Loucy (cell line): ENCODE measurements at regions not wholly inside any gene's neighbourhood (a gene's known extent, or its start where the extent isn't known, plus 50 kb on each side); places are given as distances from the start of the nearest gene placed in this dataset.
"Not testable (repeated sequence)": the region's sequence is repeated elsewhere in the genome, so short reads cannot be mapped to it uniquely, and the experiment has no call there.

Experiments
- EZH2phosphoT487 ChIP-seq: fragments of 200-600 bp; IDR thresholded peaks from 2 replicates; pipeline ENCODE4 v1.6.1; 2018; ENCODE audit warnings: antibody characterized with exemption, mild to moderate bottlenecking, moderate library complexity, borderline replicate concordance
- TF ChIP-seq, protein P1 (sequence below): fragments of 200-600 bp; sonication (generic); conservative IDR thresholded peaks from 2 replicates; pipeline ENCODE4 v1.5.1; 2014; ENCODE audit warnings: mild to moderate bottlenecking, antibody characterized with exemption, low read length

GRCh38 chr5:34244281-34245031 lies 201.4 kb upstream of the C1QTNF3 start:
- not testable (repeated sequence) for TF ChIP-seq EZH2phosphoT487
- TF ChIP-seq, protein P1, sequence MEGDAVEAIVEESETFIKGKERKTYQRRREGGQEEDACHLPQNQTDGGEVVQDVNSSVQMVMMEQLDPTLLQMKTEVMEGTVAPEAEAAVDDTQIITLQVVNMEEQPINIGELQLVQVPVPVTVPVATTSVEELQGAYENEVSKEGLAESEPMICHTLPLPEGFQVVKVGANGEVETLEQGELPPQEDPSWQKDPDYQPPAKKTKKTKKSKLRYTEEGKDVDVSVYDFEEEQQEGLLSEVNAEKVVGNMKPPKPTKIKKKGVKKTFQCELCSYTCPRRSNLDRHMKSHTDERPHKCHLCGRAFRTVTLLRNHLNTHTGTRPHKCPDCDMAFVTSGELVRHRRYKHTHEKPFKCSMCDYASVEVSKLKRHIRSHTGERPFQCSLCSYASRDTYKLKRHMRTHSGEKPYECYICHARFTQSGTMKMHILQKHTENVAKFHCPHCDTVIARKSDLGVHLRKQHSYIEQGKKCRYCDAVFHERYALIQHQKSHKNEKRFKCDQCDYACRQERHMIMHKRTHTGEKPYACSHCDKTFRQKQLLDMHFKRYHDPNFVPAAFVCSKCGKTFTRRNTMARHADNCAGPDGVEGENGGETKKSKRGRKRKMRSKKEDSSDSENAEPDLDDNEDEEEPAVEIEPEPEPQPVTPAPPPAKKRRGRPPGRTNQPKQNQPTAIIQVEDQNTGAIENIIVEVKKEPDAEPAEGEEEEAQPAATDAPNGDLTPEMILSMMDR = not testable (repeated sequence)
